ENCODE measurements at regions not wholly inside any gene's neighbourhood (a gene's known extent, or its start where the extent isn't known, plus 50 kb on each side); places are given as distances from the start of the nearest gene placed in this dataset.
"Not testable (repeated sequence)": the region's sequence is repeated elsewhere in the genome, so short reads cannot be mapped to it uniquely, and the experiment has no call there.

DNA sequence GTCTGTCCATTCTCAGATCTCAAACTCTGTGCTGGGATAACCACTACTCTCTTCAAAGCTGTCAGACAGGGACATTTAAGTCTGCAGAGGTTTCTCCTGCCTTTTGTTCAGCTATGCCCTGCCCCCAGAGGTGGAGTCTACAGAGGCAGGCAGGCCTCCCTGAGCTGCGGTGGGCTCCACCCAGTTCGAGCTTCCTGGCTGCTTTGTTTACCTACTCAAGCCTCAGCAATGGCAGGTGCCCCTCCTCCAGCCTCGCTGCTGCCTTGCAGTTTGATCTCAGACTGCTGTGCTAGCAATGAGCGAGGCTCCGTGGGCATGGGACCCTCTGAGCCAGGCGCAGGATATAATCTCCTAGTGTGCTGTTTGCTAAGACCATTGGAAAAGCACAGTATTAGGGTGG is 53.1 kb upstream of the HUNK start:
- H3K36me3 ChIP-seq (ENCODE audit: control insufficient read depth in 1 of 2, insufficient read depth in 2 of 2, low read length in 2 of 2); H4K20me1 ChIP-seq (ENCODE audit: insufficient read depth); RAD21 ChIA-PET (ENCODE audit: low non-redundant PET in 1 of 2, low total read pairs in 2 of 2, uncharacterized antibody in 2 of 2, unreplicated experiment in 2 of 2); DNase-seq (ENCODE audit: low read depth, low spot score); H3K27me3 ChIP-seq (ENCODE audit: insufficient read depth, low read length); intact Hi-C loops (cut with micrococcal nuclease); CTCF ChIA-PET; H3K79me2 ChIP-seq (ENCODE audit: insufficient read depth, low read length); ATAC-seq; H3K27ac ChIP-seq (ENCODE audit: low read depth, low read length); H3K9ac ChIP-seq (ENCODE audit: low read length); H2AFZ ChIP-seq (ENCODE audit: low read depth, low read length, poor library complexity, severe bottlenecking); H3K9me3 ChIP-seq (ENCODE audit: control insufficient read depth in 1 of 2, insufficient read depth in 1 of 2, low read depth in 1 of 2, low read length in 2 of 2); H3K9me2 ChIP-seq (ENCODE audit: insufficient read depth); H3K4me3 ChIP-seq (replicated peaks in 1 of 2; ENCODE audit: low read depth in 1 of 2, low read length in 2 of 2); BruUV-seq (replicated peaks); H3K4me2 ChIP-seq (ENCODE audit: low read length); POLR2A ChIA-PET; H3K4me1 ChIP-seq (ENCODE audit: control insufficient read depth in 1 of 2, insufficient read depth in 2 of 2, low read length in 2 of 2): not testable (repeated sequence)

DNA sequence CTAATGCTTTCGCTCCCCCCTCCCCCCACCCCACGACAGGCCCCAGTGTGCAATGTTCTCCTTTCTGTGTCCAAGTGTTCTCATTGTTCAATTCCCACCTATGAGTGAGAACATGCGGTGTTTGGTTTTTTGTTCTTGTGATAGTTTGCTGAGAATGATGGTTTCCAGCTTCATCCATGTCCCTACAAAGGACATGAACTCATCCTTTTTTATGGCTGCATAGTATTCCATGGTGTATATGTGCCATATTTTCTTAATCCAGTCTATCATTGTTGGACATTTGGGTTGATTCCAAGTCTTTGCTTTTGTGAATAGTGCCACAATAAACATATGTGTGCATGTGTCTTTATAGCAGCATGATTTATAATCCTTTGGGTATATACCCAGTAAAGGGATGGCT is 58.5 kb upstream of the HUNK start:
- DNase-seq (ENCODE audit: low read depth, low spot score); BruUV-seq (replicated peaks); CTCF ChIA-PET; H3K4me2 ChIP-seq (ENCODE audit: low read length); H3K4me3 ChIP-seq (replicated peaks in 1 of 2; ENCODE audit: low read depth in 1 of 2, low read length in 2 of 2); intact Hi-C loops (cut with micrococcal nuclease); H3K27ac ChIP-seq (ENCODE audit: low read depth, low read length); POLR2A ChIA-PET; H3K9me2 ChIP-seq (ENCODE audit: insufficient read depth); H3K9ac ChIP-seq (ENCODE audit: low read length); H2AFZ ChIP-seq (ENCODE audit: low read depth, low read length, poor library complexity, severe bottlenecking); ATAC-seq; H3K79me2 ChIP-seq (ENCODE audit: insufficient read depth, low read length); H3K9me3 ChIP-seq (ENCODE audit: control insufficient read depth in 1 of 2, insufficient read depth in 1 of 2, low read depth in 1 of 2, low read length in 2 of 2); H3K36me3 ChIP-seq (ENCODE audit: control insufficient read depth in 1 of 2, insufficient read depth in 2 of 2, low read length in 2 of 2); H3K4me1 ChIP-seq (ENCODE audit: control insufficient read depth in 1 of 2, insufficient read depth in 2 of 2, low read length in 2 of 2); H4K20me1 ChIP-seq (ENCODE audit: insufficient read depth); RAD21 ChIA-PET (ENCODE audit: low non-redundant PET in 1 of 2, low total read pairs in 2 of 2, uncharacterized antibody in 2 of 2, unreplicated experiment in 2 of 2): not testable (repeated sequence)
- peaks cover 11% of the 10 kb centered on the region; the same call in 1 of the 2 replicates for H3K27me3 ChIP-seq (ENCODE audit: insufficient read depth, low read length)

DNA sequence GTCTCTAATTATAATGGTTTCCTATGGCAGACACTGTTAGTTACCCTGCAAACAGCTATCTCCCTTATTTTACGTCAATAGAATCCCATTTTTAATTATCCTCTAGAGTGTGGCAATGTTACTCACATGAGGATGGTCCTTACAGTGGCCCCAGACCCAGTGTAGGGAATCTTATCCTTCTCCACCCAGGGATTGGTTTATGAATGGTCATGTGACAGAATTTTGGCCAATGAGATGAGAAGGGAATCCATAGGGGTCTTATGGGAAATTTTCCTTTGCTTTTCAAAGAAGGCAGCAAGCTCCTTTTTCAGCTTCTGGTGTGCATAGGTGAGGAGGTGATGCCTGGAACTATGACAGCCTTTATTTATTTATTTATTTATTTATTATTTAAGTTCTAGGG is 59.0 kb upstream of the HUNK start:
- Histone ChIP-seq H3K4me2 (ENCODE audit: low read length) (no peak overlapping the region), H4K20me1 (ENCODE audit: insufficient read depth) (no peaks in the 10 kb centered on the region), H3K4me3 (replicated peaks in 1 of 2; ENCODE audit: low read depth in 1 of 2, low read length in 2 of 2) (no peak overlapping the region), H3K9me2 (ENCODE audit: insufficient read depth) (no peaks in the 10 kb centered on the region), H3K9me3 (ENCODE audit: control insufficient read depth in 1 of 2, insufficient read depth in 1 of 2, low read depth in 1 of 2, low read length in 2 of 2) (no peaks in the 10 kb centered on the region), H3K36me3 (ENCODE audit: control insufficient read depth in 1 of 2, insufficient read depth in 2 of 2, low read length in 2 of 2) (no peaks in the 10 kb centered on the region), H2AFZ (ENCODE audit: low read depth, low read length, poor library complexity, severe bottlenecking) (no peak overlapping the region), H3K9ac (ENCODE audit: low read length) (no peak overlapping the region), H3K79me2 (ENCODE audit: insufficient read depth, low read length) (no peaks in the 10 kb centered on the region), H3K27ac (ENCODE audit: low read depth, low read length) (no peak overlapping the region), H3K4me1 (ENCODE audit: control insufficient read depth in 1 of 2, insufficient read depth in 2 of 2, low read length in 2 of 2) (no peaks in the 10 kb centered on the region), H3K27me3 (ENCODE audit: insufficient read depth, low read length) (peaks cover 14% of the 10 kb centered on the region; the same call in 1 of the 2 replicates)
- ChIA-PET CTCF (no interaction called here), POLR2A (no interaction called here), RAD21 (ENCODE audit: low non-redundant PET in 1 of 2, low total read pairs in 2 of 2, uncharacterized antibody in 2 of 2, unreplicated experiment in 2 of 2) (no interaction called here)
- intact Hi-C loops (cut with micrococcal nuclease): no loop called here
- DNase-seq (ENCODE audit: low read depth, low spot score): no peak
- no TSS peak for BruUV-seq (replicated peaks)
- ATAC-seq: no peak
- TF ChIP-seq FOSL1 (IDR thresholded peaks at IDR 0.05; ENCODE audit: low read depth) (no peak), POLR2A (IDR thresholded peaks at IDR 0.05; ENCODE audit: borderline replicate concordance, extremely low read depth, insufficient read depth, insufficient read length) (no peak), CEBPB (IDR thresholded peaks at IDR 0.05; ENCODE audit: low read depth) (no peak), RAD21 (IDR thresholded peaks at IDR 0.05; ENCODE audit: low read depth) (no peak), EGR1 (IDR thresholded peaks at IDR 0.05; ENCODE audit: low read depth) (no peak), ELF1 (IDR thresholded peaks at IDR 0.05; ENCODE audit: borderline replicate concordance, low read depth) (no peak), SIN3A (IDR thresholded peaks at IDR 0.05; ENCODE audit: low read depth) (no peak)
- TF ChIP-seq, protein P1, sequence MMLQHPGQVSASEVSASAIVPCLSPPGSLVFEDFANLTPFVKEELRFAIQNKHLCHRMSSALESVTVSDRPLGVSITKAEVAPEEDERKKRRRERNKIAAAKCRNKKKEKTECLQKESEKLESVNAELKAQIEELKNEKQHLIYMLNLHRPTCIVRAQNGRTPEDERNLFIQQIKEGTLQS (IDR thresholded peaks at IDR 0.05): no peak
- TF ChIP-seq, protein P2, sequence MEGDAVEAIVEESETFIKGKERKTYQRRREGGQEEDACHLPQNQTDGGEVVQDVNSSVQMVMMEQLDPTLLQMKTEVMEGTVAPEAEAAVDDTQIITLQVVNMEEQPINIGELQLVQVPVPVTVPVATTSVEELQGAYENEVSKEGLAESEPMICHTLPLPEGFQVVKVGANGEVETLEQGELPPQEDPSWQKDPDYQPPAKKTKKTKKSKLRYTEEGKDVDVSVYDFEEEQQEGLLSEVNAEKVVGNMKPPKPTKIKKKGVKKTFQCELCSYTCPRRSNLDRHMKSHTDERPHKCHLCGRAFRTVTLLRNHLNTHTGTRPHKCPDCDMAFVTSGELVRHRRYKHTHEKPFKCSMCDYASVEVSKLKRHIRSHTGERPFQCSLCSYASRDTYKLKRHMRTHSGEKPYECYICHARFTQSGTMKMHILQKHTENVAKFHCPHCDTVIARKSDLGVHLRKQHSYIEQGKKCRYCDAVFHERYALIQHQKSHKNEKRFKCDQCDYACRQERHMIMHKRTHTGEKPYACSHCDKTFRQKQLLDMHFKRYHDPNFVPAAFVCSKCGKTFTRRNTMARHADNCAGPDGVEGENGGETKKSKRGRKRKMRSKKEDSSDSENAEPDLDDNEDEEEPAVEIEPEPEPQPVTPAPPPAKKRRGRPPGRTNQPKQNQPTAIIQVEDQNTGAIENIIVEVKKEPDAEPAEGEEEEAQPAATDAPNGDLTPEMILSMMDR (IDR thresholded peaks at IDR 0.05 in 2 of 3, conservative IDR thresholded peaks at IDR 0.05 in 1 of 3; ENCODE audit: borderline replicate concordance in 1 of 3, insufficient read depth in 1 of 3, low read depth in 2 of 3, low read length in 2 of 3): no peak
- TF ChIP-seq, protein P3, sequence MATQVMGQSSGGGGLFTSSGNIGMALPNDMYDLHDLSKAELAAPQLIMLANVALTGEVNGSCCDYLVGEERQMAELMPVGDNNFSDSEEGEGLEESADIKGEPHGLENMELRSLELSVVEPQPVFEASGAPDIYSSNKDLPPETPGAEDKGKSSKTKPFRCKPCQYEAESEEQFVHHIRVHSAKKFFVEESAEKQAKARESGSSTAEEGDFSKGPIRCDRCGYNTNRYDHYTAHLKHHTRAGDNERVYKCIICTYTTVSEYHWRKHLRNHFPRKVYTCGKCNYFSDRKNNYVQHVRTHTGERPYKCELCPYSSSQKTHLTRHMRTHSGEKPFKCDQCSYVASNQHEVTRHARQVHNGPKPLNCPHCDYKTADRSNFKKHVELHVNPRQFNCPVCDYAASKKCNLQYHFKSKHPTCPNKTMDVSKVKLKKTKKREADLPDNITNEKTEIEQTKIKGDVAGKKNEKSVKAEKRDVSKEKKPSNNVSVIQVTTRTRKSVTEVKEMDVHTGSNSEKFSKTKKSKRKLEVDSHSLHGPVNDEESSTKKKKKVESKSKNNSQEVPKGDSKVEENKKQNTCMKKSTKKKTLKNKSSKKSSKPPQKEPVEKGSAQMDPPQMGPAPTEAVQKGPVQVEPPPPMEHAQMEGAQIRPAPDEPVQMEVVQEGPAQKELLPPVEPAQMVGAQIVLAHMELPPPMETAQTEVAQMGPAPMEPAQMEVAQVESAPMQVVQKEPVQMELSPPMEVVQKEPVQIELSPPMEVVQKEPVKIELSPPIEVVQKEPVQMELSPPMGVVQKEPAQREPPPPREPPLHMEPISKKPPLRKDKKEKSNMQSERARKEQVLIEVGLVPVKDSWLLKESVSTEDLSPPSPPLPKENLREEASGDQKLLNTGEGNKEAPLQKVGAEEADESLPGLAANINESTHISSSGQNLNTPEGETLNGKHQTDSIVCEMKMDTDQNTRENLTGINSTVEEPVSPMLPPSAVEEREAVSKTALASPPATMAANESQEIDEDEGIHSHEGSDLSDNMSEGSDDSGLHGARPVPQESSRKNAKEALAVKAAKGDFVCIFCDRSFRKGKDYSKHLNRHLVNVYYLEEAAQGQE (IDR thresholded peaks at IDR 0.05; ENCODE audit: low read depth): no peak

Data from HCT116 (cell line).